Endothelial cell (in vitro differentiated cells): ENCODE measurements at regions not wholly inside any gene's neighbourhood (a gene's known extent, or its start where the extent isn't known, plus 50 kb on each side); places are given as distances from the start of the nearest gene placed in this dataset.

Experiments used
- DNase-seq: peaks from one replicate; pipeline ENCODE4 v3.0.0; 2021; ENCODE audit warnings: low spot score
- H3K27ac Mint-ChIP-seq: one replicate; pipeline ENCODE4 v1.8.0; 2021; ENCODE audit warnings: mixed read lengths, inconsistent platforms; ENCODE audit not compliant: unreplicated experiment
- H3K27me3 Mint-ChIP-seq: one replicate; pipeline ENCODE4 v1.8.0; 2021; ENCODE audit warnings: mild to moderate bottlenecking, moderate library complexity, mixed read lengths, inconsistent platforms; ENCODE audit not compliant: unreplicated experiment
- H3K36me3 Mint-ChIP-seq: one replicate; pipeline ENCODE4 v1.8.0; 2021; ENCODE audit warnings: mild to moderate bottlenecking, low read depth, mixed read lengths, inconsistent platforms; ENCODE audit not compliant: unreplicated experiment
- H3K4me1 Mint-ChIP-seq: one replicate; pipeline ENCODE4 v1.8.0; 2021; ENCODE audit warnings: mild to moderate bottlenecking, mixed read lengths, inconsistent platforms; ENCODE audit not compliant: unreplicated experiment
- H3K4me3 Mint-ChIP-seq: one replicate; pipeline ENCODE4 v1.8.0; 2021; ENCODE audit warnings: mild to moderate bottlenecking, mixed read lengths, inconsistent platforms; ENCODE audit not compliant: unreplicated experiment
- H3K9me3 Mint-ChIP-seq: one replicate; pipeline ENCODE4 v1.8.0; 2021; ENCODE audit warnings: mixed read lengths, inconsistent platforms; ENCODE audit not compliant: unreplicated experiment
- TF ChIP-seq, protein P1 (sequence below): fragments of 200-600 bp; sonication (generic); IDR thresholded peaks from one replicate; pipeline ENCODE4 v1.5.0; 2021; ENCODE audit warnings: antibody characterized with exemption; ENCODE audit not compliant: unreplicated experiment

DNA sequence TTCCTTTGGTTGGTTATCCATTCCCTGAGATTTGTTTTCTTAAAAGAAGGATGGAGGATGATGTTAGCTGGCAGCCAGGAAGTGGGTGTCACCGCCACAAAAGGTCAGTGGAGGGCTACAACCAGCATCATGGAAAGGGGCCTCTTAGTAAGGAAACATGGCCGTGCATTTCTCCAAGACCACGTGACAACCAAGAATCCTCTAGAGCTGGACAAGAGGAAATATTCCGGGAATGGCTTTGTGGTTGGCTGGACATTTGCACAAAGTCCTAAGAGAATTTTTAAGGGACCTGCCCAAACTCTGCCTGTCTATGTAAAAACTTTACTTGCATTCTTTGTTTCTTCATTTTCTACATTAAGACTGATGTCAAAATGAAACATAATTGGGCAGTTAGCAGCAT, 399.9 kb upstream of the MARCKS start:
- Mint-ChIP-seq H3K4me1 (peaks cover 19% of the 10 kb centered on the region), H3K27ac (no peak overlapping the region), H3K9me3 (no peaks in the 10 kb centered on the region), H3K36me3 (no peaks in the 10 kb centered on the region), H3K27me3 (no peaks in the 10 kb centered on the region), H3K4me3 (no peak overlapping the region)
- DNase-seq, result no peak
- TF ChIP-seq, protein P1, sequence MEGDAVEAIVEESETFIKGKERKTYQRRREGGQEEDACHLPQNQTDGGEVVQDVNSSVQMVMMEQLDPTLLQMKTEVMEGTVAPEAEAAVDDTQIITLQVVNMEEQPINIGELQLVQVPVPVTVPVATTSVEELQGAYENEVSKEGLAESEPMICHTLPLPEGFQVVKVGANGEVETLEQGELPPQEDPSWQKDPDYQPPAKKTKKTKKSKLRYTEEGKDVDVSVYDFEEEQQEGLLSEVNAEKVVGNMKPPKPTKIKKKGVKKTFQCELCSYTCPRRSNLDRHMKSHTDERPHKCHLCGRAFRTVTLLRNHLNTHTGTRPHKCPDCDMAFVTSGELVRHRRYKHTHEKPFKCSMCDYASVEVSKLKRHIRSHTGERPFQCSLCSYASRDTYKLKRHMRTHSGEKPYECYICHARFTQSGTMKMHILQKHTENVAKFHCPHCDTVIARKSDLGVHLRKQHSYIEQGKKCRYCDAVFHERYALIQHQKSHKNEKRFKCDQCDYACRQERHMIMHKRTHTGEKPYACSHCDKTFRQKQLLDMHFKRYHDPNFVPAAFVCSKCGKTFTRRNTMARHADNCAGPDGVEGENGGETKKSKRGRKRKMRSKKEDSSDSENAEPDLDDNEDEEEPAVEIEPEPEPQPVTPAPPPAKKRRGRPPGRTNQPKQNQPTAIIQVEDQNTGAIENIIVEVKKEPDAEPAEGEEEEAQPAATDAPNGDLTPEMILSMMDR, result no peak

DNA sequence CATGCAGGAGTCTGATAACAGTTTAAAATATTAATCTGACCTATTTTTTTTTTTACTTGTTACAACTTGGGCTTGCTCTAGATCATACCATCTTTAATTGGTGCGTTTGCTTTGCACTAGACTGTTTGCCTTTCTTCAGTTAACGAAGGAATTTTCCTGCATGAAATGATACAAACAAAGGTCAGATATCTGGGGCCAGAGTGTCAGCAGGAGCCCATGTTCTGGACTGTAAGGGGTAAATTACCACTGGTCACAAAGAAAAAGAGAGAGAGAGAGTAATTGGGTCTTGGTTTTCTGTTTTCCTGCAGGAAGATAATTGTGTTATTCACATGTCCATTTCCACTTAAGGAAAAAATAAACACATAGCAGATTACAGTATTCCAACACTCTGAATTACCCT, 399.4 kb upstream of the MARCKS start:
- Mint-ChIP-seq H3K27ac (no peak overlapping the region), H3K27me3 (no peaks in the 10 kb centered on the region), H3K36me3 (no peaks in the 10 kb centered on the region), H3K4me1 (peaks cover 19% of the 10 kb centered on the region), H3K4me3 (no peak overlapping the region), H3K9me3 (no peaks in the 10 kb centered on the region)
- TF ChIP-seq, protein P1, result no peak
- DNase-seq, result no peak

DNA sequence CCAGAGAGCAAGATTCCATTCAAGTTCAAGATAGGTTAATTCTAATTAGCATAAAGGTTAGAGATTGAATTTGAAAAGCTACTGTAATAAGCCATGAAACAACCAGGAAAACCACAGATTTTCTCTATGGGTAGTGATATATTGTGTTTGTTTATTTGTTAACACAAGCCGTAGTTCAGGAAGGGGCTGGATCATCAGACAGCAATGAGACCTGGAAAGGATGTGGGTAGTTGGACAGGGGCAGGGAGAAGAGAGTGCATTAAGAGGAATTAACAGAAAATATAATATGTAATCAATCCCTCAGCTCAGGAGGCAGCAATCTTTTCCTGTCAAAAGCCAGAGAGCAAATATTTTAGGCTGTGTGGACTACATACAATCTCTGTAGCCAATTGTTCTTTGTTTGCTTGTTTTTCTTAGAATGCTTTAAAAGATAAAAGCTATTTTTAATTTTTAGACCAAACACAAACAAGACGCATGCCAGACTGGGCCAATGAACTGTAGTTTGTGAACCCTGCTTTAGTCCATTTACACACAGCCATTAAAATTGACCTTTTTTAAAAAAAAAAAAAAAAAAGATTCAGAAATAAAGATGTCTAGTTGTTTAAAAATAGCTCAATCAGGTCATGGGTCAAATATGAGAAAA, 398.7 kb upstream of the MARCKS start:
- TF ChIP-seq, protein P1, result no peak
- no peaks in the 10 kb centered on the region for H3K36me3 Mint-ChIP-seq
- peaks cover 19% of the 10 kb centered on the region for H3K4me1 Mint-ChIP-seq
- H3K4me3 Mint-ChIP-seq, result no peak overlapping the region
- H3K27me3 Mint-ChIP-seq, result no peaks in the 10 kb centered on the region
- no peak overlapping the region for H3K27ac Mint-ChIP-seq
- no peaks in the 10 kb centered on the region for H3K9me3 Mint-ChIP-seq
- DNase-seq, result no peak

DNA sequence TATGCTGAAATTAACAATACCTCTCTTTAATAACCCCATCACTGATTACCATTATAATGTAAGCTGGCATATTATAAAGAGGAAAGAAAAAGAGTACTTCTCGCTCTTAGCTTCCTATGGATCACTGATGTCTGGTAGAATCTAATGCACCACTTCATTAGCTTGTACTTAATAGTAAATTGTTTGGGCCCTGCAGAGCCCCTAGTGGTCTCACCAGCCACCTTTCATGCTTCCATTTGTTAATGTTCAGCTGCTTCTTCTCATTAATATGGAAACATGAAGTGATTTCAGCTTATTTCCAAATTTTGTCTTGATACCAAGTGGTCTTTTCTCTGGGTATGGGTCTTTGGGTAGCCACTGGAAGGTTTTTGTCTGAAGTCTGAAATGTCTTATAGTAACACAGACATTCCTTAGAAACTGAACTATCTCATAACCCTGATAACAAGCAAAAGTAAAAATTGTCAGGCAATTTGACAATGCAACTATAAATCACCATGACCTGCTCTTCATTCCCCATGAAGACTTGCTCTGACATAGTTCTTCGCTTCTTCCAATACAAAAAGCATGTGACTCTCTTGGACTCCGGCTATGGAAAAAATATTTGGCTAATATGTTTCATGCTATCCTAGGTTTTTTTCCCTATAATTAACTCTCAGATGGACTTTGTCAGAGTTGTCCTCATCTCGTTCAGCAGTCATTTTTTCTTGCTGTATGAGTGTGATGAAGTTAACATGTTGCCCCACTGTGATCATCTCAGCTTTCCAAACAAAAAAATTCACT, 395.8 kb upstream of the MARCKS start:
- Mint-ChIP-seq H3K36me3 (no peaks in the 10 kb centered on the region), H3K4me1 (peaks cover 25% of the 10 kb centered on the region), H3K27ac (no peak overlapping the region), H3K4me3 (no peak overlapping the region), H3K27me3 (no peaks in the 10 kb centered on the region), H3K9me3 (no peaks in the 10 kb centered on the region)
- TF ChIP-seq, protein P1, result no peak
- no peak for DNase-seq

DNA sequence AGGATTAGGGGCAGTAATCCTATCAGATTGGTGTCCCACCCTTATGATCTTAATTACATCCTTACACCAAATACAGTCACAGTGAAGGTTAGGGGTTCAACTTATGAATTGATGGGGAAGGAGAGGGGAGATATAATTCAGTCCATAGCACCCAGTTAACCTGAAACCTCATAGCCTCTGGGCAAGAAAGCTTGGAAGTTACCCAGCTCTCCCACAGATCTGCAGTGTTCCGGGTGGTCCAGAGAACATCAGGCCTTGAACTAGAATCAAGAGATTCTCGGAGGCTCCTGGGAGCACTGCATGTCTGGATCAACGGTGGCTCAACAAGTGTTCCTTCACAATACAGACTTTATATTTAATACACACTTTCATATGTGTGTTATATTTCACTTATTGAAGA, 392.6 kb upstream of the MARCKS start:
- Mint-ChIP-seq H3K4me1 (peaks cover 6% of the 10 kb centered on the region), H3K4me3 (no peak overlapping the region), H3K27ac (no peak overlapping the region), H3K27me3 (no peaks in the 10 kb centered on the region), H3K36me3 (no peaks in the 10 kb centered on the region), H3K9me3 (no peaks in the 10 kb centered on the region)
- TF ChIP-seq, protein P1, result no peak
- no peak for DNase-seq
